ENCODE measurements at regions not wholly inside any gene's neighbourhood (a gene's known extent, or its start where the extent isn't known, plus 50 kb on each side); places are given as distances from the start of the nearest gene placed in this dataset.

- Histone ChIP-seq H4K20me1 (ENCODE audit: insufficient read depth, poor library complexity, severe bottlenecking) (no peaks in the 10 kb centered on the region), H3K79me2 (no peaks in the 10 kb centered on the region), H3K9me2 (replicated peaks; ENCODE audit: insufficient read depth) (no peaks in the 10 kb centered on the region), H3K4me2 (no peak overlapping the region), H3K4me1 (ENCODE audit: insufficient read depth) (no peaks in the 10 kb centered on the region), H3K27me3 (no peaks in the 10 kb centered on the region), H2AFZ (no peak overlapping the region), H3K9me3 (ENCODE audit: low read depth) (no peaks in the 10 kb centered on the region), H3K27ac (no peak overlapping the region), H3K4me3 (no peak overlapping the region), H3K36me3 (replicated peaks; ENCODE audit: insufficient read depth, low read depth) (no peaks in the 10 kb centered on the region)
- 37% methylated on average over 3 of the region's 3 CpGs for WGBS (ENCODE audit: low lambda C conversion rate, missing lambda C conversion rate)
- DNase-seq (ENCODE audit: low spot score), result no peak
- TF ChIP-seq EZH2 (IDR thresholded peaks at IDR 0.05; ENCODE audit: borderline replicate concordance), result no peak
- TF ChIP-seq EZH2phosphoT487 (IDR thresholded peaks at IDR 0.05; ENCODE audit: low read depth, severe bottlenecking, unreplicated experiment), result no peak
- no peak for TF ChIP-seq CTCF (IDR thresholded peaks at IDR 0.05; ENCODE audit: poor library complexity)
Observed at GRCh38 chr13:31923134-31923763, 108.3 kb upstream of the FRY start.

DNA sequence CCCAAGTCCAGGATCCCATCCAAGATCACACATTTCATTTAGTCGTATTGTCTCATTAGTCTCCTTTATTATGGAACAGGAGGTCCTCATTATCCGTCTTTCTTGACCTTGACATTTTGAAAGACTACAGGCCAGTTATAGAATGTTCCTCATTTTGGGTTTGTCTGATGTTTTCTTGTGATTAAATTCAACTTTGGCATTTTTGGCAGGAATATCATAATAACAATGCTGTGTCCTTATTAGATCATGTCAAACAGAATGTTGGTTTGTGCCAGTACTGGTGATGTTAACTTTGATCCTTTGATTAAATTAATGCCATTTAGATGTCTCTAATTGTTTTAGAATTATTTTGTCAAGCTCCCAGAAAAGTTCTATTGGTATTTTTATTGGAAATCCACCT is 106.5 kb upstream of the FRY start:
- Histone ChIP-seq H3K79me2 (no peaks in the 10 kb centered on the region), H3K27ac (no peak overlapping the region), H3K4me1 (ENCODE audit: insufficient read depth) (no peaks in the 10 kb centered on the region), H3K4me2 (no peak overlapping the region), H3K36me3 (replicated peaks; ENCODE audit: insufficient read depth, low read depth) (no peaks in the 10 kb centered on the region), H3K9me3 (ENCODE audit: low read depth) (no peaks in the 10 kb centered on the region), H3K4me3 (no peak overlapping the region), H4K20me1 (ENCODE audit: insufficient read depth, poor library complexity, severe bottlenecking) (no peaks in the 10 kb centered on the region), H2AFZ (no peak overlapping the region), H3K27me3 (no peaks in the 10 kb centered on the region), H3K9me2 (replicated peaks; ENCODE audit: insufficient read depth) (no peaks in the 10 kb centered on the region)
- DNase-seq (ENCODE audit: low spot score), result no peak
- WGBS (ENCODE audit: low lambda C conversion rate, missing lambda C conversion rate), result 81% methylated on average over 2 of the region's 2 CpGs
- TF ChIP-seq EZH2 (IDR thresholded peaks at IDR 0.05; ENCODE audit: borderline replicate concordance), result no peak
- no peak for TF ChIP-seq EZH2phosphoT487 (IDR thresholded peaks at IDR 0.05; ENCODE audit: low read depth, severe bottlenecking, unreplicated experiment)
- no peak for TF ChIP-seq CTCF (IDR thresholded peaks at IDR 0.05; ENCODE audit: poor library complexity)

GRCh38 chr13:31927219-31927653 is 104.3 kb upstream of the FRY start:
- H3K4me1 ChIP-seq (ENCODE audit: insufficient read depth), result no peaks in the 10 kb centered on the region
- peak; percentile 20 for DNase-seq (ENCODE audit: low spot score)
- H3K27ac ChIP-seq, result no peak overlapping the region
- H3K4me3 ChIP-seq, result no peak overlapping the region
- H3K9me2 ChIP-seq (replicated peaks; ENCODE audit: insufficient read depth), result no peaks in the 10 kb centered on the region
- no peaks in the 10 kb centered on the region for H3K79me2 ChIP-seq
- H4K20me1 ChIP-seq (ENCODE audit: insufficient read depth, poor library complexity, severe bottlenecking), result no peaks in the 10 kb centered on the region
- no peak overlapping the region for H2AFZ ChIP-seq
- peak overlapping the region; percentile 41 for H3K4me2 ChIP-seq
- H3K9me3 ChIP-seq (ENCODE audit: low read depth), result no peaks in the 10 kb centered on the region
- TF ChIP-seq EZH2 (IDR thresholded peaks at IDR 0.05; ENCODE audit: borderline replicate concordance) (no peak), CTCF (IDR thresholded peaks at IDR 0.05; ENCODE audit: poor library complexity) (no peak), EZH2phosphoT487 (IDR thresholded peaks at IDR 0.05; ENCODE audit: low read depth, severe bottlenecking, unreplicated experiment) (no peak)
- 50% methylated on average over 5 of the region's 5 CpGs for WGBS (ENCODE audit: low lambda C conversion rate, missing lambda C conversion rate)
- no peaks in the 10 kb centered on the region for H3K36me3 ChIP-seq (replicated peaks; ENCODE audit: insufficient read depth, low read depth)
- no peaks in the 10 kb centered on the region for H3K27me3 ChIP-seq

All from hepatocyte (in vitro differentiated cells).